GM21723 (cell line): ENCODE measurements at regions not wholly inside any gene's neighbourhood (a gene's known extent, or its start where the extent isn't known, plus 50 kb on each side); places are given as distances from the start of the nearest gene placed in this dataset.
"Not testable (repeated sequence)": the region's sequence is repeated elsewhere in the genome, so short reads cannot be mapped to it uniquely, and the experiment has no call there.

Experiments
- ATAC-seq: cut with Tn5 transposase; IDR thresholded peaks from one replicate; pipeline ENCODE4 v1.9.1; 2021; ENCODE audit warnings: mild to moderate bottlenecking, moderate library complexity; ENCODE audit not compliant: unreplicated experiment

DNA sequence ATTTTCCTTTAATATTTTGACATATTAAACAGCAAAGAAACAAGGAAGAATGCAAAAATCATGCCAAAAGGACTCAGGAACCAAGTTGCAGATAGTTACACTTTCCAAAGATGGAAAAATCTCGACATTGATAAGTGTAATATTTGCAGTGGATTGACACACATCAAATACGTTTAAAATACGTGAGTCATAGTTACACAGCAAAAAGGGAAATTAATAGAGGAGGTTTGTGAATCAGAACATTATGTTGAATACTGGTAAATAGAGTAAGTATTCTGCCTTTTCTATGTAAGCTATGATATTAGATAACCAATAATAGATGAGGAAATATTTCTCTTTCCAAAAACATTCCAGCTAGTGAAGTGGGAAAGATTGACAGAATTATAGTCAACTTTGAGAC lies 1761.3 kb upstream of the IGFBP7 start:
- ATAC-seq: no peak

DNA sequence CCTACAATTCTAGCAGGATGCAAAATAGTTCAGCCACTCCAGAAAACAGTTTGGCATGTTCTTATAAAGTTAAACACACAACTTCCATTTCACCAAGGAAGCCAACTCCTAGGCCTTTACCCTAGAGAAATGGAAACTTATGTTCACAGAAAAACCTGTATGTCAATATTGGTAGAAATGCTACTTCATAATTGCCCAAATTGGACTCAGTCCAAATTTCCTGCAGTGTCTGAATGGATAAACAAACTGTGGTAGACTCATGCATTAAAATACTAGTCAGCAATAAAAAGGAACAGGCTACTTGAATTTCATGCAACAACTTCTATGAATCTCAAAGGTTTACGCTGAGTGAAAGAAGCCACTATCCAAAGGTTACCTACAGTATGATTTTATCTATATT lies 1738.8 kb upstream of the IGFBP7 start:
- ATAC-seq: no peak

DNA sequence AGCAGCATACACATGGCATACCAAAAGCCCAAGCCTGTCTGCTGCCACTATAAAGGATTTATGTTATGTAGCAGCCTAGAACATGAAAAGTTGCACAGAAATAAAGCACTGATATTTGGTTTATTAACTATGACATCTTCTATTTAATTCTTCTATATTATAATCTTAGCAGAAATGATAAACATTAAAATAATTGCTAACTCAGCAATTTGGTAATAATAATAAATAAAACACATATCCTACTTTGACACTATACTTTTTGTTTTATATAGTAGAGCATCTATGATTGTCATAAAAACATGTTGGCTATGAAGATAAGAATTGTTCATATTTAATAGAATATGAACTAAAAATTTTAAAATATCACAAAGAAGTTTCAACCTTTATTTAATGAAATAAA lies 1733.3 kb upstream of the IGFBP7 start:
- no peak for ATAC-seq

DNA sequence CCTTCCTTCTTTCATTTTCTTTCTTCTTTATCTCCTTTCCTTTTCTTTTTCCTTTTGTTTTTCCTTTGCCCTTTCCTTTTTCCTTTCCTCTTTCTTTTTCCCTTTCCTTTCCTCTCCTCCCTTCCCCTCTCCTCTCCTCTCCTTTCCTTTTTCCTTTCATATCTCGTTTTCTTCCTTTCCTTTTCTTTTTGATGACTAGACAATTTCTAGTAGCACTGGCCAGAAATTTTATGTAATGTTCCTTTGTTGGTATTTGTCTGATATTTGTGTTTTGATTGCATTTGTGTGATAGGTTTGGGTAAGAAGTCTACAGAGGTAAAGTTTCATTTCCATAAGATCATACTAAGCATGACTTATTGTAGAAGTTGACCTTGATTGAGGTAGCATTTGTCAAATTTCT lies 1722.9 kb upstream of the IGFBP7 start:
- ATAC-seq: no peak

DNA sequence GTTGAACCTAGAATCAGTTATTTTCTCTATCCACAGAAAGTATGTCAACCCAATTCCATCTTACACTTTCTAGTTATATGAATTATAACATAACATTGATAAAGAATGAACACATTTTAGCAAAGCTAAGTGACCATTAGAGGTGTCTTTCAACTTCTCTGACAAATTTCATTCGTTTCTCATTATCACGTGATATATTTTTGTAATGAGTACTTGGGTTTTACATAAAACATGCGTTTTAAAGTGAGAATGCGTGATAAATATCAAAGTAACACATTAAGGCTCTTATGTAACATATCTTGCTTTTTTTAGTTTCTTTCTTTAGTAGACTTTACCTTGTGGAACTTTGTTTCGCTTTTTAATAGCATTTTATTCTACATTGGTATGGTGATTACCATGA lies 1715.1 kb upstream of the IGFBP7 start:
- no peak for ATAC-seq

DNA sequence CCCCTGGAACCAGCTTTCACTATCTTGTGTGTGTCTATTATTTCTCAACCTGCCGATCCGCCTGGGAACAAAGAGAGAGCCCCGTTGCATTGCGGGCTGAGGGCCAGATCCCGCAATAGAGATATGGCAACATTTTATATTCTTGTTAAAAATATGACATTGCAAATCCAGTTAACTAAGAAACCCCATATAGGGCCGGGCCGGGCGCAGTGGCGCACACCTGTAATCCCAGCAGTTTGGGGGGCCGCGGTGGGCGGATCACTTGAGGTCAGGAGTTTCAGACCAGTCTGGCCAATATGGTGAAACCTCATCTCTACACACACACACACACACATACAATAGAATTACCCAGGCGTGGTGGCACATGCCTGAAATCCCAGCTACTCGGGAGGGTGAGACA lies 1708.4 kb upstream of the IGFBP7 start:
- ATAC-seq: not testable (repeated sequence)

DNA sequence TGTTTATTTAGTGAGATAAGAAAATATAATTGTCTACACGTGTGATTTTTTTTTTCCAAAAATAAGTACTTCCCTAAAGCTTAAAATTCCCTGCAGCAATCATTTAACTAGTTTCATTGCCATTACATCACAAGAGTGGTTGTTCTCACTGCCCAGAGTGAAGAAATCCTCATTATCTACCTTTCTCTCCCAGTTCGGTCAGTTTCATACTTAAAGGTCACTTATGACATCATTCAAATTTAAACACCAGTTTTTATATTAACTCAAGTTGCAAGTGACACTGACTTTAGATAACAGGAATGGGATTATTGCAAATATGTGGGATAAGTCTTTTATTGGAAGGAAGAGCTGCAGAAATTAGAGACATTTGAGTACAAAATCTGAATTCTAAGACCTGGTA lies 1699.8 kb upstream of the IGFBP7 start:
- no peak for ATAC-seq

DNA sequence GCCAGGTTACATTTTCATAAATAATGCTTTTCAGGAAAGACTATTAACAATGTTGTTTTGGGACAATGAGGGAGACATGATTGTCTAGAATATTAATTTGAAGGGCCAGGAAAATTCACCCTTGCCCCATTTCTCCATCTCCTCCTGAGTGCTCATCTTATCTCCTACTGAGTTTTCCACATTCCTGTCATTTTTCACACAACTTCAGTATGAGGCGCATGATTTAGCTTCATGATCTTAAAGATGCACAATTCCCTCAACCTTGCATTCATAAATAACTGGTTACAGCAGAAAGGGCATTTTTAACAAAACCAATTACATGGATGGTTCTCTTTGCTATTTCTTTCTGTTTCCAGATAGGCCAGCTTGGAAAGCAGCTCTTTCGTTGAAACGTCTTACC lies 1699.2 kb upstream of the IGFBP7 start:
- no peak for ATAC-seq

DNA sequence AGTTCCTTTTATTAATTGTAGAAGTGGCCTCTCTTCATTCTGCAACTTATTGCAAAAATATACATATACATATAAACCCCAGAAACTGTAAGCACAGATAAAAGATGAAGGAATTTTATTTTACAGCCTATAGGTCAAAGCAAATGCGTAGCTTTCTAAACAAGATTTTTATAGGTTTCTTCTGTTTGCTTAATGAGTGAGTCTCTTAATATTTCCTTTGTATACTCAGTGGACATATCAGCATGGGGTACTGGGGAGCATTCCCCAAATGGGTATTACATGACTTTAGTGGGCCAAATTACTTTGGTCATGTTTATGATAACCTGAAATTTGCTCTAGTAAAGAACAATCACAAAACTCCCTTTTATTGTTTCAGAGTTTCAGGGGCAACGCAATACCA lies 1698.6 kb upstream of the IGFBP7 start:
- no peak for ATAC-seq

DNA sequence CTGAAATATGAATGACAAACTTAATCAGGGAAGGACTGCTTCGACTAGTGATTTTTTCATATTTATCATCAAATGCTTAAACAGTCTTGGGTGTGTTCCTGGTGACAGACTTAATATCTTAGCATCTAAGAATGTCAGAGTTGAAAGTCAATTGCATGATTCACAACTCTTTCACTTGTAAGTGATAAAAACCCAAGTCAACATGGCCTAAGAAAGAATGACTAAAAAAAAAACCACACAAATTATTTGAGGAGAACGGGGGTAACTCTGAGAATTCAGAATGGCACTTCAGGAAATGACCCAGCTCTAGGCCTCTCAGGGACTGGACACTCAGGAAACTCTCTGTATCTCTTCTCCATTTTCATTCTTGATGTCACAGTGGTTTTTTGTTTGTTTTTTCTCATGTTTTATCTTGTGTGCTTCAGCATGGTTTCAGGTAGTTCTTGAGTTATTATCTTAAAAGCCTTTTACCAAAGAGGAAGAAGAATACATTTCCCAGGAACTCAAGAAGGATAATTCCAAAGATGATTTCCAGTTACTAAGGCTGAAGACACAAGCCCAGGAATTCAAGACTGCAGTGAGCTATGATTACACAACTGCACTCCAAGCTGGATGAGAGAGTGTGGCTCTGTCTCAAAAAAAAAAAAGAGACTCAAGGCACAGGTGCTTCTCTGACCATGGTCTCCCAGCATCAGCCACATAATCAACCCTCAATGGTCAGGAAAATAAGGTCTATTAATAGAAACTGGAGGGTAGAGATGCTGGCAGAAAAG lies 1697.8 kb upstream of the IGFBP7 start:
- ATAC-seq: no peak

DNA sequence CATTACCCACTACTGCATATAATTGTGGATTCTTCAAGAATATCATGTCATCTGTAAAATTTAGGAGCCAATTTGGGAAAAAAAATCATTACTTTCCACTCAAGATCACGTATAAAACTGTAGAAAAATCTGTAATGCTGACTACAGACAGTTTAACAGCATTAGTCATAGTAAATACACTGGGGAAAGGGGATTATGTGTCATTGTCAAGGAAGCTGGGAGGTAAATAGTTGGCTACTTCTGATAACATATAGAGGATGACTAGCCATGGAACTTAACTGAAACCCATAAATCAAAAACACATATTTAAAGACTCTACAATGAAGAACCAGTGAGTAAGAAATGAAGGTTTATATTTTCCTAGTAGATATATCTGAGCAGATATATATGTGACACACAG lies 1666.4 kb upstream of the IGFBP7 start:
- ATAC-seq: no peak

DNA sequence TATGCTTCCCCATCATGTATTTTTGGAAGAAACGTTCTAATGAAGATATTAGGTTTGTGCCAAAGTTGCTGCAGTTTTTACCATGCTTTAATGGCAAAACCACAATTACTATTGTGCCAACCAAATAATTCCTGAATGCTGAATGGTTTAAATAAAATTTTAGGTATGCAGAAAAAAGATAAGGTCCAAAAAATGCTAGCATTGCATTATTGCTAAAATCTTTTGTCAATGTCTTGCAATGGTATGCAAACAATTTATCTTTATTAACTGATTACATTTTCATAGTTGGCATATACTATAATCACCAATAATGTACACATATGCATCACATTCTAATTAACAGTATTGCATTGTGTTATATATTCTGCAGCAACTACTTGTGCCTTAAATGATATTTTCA lies 1657.4 kb upstream of the IGFBP7 start:
- ATAC-seq: no peak

DNA sequence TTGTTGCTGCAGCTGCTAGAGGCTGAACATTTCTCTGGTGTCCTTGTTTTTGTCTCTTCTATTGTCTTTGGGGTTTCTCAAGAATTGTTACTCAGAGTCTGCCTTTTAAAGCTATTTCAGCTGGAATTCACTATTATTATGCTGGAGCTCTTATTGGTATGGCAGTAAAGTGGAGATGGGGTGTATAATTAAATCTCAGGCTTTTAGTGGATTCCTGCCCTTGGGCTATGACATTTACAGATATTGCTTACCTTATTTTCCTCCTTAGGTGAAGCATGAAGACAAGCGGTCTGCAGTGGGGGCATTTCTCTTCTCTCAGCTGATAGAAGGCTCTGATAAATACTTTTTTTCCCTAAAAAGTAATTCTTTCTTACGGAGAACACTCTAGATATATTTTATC lies 1656.6 kb upstream of the IGFBP7 start:
- no peak for ATAC-seq

DNA sequence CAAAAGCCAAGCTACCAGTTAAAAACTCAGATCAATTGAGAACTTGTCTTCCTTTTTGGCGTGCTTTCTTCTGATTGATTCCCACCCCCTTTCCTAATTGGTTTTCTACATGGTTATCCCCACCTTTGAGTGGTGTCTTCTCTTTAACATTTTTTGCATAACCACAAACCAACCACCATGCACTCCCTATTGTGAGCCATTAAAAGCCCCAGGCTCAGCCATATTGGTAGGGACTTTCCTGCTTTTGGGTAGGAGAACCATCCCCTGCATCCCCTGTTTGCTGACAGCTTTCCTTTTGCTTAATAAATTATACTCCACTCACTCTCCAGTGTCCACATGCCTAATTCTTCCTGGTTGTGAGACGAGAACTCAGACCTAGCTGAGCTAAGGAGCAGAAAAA lies 1651.4 kb upstream of the IGFBP7 start:
- no peak for ATAC-seq

DNA sequence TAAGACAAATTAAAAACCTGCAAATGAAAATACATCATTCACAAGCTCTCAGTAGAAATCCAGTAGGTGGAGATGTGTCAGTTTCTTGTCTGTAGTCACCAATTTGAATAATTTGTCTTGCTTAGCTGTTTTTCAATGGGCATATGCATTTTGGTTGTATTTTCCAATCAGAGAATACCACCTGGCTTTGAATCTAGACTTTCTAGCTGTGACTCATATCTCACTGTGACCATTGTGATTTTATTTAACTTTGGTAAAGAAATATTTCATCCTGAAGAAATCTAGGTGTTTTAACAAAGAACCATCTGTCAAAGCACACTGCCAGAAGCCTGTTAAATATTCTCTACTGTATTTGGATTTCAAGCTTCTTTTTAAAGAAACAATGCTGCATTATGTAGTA lies 1650.6 kb upstream of the IGFBP7 start:
- ATAC-seq: no peak

DNA sequence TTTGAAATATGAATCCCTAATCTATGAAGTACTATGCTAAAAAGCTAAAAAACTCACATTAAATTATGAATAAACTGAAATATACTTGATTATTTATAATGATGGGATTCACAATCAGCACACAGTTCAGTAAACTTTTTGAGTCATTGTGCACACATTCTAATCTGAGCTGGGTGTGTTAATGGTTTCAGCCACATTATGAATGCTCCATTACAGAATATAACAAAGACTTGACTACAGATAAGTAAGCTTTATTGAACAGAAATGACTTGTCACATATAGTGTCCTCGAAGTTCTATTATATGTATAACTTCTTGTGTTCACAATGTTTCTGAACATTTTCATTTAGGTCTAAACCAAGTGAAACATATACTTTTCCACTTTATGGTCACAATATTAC lies 1649.9 kb upstream of the IGFBP7 start:
- ATAC-seq: no peak

DNA sequence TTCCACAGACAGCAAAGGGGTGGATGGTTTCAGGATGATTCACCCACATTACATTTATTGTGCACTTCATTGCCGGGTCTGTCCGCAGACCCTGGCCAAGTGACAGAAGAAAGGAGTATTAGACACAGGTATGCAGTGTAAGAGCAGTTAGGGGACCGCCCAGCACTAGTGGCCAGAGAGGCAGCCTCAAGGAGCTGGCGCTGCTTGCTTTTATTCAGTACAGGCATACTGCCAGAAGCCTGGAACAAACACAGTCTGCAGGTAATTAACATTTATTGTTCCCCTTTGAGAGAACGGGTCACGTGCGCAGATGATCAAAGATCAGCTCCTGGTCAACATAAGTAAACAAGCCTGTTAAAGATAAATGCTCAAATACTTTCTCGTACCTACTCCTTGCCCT lies 1639.0 kb upstream of the IGFBP7 start:
- no peak for ATAC-seq

DNA sequence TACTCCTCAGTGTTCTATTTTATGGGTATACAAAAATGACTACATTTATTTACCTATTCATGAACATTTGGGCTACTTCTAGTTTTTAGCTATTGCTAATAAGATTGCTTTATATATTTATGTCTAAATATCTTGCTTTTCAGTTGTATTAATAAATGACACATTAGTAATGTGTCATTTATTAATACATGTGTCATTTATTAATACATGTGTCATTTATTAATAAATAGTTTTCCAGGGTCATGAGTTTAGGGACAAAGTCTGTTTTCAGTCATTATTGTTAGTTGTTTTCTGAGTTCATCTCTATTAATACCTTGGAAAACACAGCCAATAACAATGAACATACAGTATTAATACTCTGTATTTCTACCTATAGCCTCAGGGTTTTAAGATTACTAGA lies 1630.7 kb upstream of the IGFBP7 start:
- no peak for ATAC-seq

DNA sequence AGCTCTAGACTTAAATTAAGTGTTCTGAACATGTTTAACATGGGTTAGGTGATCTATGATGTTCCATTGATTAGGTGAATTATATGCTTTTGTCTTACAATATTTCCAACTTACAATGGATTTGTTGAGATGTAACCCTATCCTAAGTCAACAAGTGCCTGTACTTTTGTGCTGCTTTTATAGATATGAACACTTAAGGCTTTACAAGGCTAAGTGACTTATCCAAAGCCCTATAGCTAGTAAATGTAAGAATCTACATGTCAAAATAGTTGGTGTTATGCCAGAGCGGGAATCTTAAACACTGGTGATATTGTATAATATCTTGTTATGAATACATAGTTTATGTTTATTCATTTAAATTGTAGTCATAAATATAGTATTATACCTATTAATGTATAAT lies 1629.1 kb upstream of the IGFBP7 start:
- no peak for ATAC-seq

DNA sequence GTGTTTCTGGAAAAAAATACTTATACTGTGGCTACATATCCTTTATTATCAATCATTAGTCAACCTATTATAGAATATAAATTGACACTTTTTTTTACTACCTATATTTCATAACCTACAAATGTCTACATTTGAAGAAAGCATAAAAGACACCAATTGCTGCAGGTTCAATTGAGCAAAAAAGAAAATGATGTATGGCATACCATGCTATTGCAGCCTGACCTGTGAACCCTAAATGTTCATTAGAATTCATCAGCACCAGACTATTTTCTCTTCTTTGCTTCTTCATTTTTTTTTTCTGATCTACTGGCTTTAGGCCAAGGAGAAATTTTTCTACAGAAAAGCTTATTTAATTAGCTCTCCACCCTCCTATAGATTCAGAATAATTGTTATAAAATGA lies 1628.2 kb upstream of the IGFBP7 start:
- ATAC-seq: no peak

DNA sequence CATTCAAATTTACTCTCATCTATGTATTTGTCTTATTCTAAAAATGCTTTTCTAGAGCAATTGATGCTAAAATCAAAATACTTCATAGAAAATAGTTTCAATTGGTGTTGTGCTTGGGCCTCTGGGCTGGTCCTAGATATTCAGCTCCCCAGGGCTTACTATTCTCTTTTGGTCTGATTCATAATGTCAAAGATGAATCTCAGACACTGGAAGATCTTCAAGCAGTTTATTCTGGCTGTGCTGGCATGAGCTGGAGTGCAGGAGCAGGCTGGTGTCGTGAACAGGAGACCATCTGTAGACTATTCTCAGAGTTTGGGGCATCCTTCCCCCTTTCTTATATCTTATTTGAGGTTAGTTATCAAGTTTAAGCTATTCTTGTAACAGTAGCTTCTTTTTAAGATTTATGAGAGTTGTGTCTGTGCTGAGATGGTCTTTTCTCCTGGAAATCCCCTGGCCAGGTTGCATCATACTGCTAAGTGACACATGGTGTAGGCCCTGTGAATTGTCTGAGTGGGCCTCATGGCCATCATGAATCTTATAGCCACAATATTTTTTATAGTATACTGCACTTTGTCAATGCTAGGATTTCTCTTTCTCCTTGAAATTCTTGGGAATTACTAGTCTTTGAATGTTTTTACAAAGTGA lies 1624.0 kb upstream of the IGFBP7 start:
- no peak for ATAC-seq

DNA sequence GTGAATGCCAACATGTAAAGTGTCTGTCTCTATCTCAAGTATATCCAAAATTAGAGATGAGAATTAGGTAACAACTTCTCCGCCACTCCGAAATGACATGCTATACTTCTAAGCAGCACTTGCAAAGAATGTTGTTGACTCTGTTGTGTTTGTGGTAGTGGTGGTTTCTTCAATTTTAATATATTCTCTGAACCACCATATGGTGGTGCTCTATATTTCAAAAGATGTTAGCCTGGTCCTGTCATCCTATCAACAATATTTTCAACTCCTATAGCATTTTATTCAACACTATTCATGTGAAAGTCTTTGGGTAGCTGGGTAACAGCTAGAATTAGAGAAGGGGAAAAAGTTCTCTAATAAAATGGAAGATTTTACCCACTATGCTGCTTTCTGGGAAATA lies 1622.8 kb upstream of the IGFBP7 start:
- ATAC-seq: no peak

DNA sequence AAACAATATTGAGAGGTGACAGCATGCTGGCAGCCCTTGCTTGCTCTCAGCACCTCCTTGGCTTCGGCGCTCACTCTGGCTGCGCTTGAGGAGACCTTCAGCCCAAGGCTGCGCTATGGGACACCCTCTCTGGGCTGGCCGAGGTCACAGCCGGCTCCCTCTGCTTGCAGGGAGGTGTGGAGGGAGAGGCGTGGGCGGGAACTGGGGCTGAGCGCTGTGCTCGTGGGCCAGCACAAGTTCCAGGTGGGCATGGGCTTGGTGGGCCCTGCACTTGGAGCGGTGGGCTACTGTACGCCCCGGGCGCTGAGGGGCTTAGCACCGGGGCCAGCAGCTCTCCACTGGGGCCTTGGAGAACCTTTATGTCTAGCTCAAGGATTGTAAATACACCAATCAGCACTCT lies 1613.8 kb upstream of the IGFBP7 start:
- no peak for ATAC-seq
